Head of caudate nucleus (tissue), 42 donors: ENCODE measurements at regions not wholly inside any gene's neighbourhood (a gene's known extent, or its start where the extent isn't known, plus 50 kb on each side); places are given as distances from the start of the nearest gene placed in this dataset.
A peak's percentile ranks its signal among the peaks of the same experiment; 100 is the strongest.

Source experiments
- DNase-seq, 42 donors: peaks; one replicate each; pipeline versions ENCODE4 v3.0.0 to v3.0.0-alpha.2; 2020 to 2021; ENCODE audit warnings: mixed read lengths in 7 of 42
- intact Hi-C: fragments of 100-400 bp; cut with DNase I; formaldehyde crosslinking; loops from one replicate; pipeline ENCODE4 v1.15.0; 2022

DNA sequence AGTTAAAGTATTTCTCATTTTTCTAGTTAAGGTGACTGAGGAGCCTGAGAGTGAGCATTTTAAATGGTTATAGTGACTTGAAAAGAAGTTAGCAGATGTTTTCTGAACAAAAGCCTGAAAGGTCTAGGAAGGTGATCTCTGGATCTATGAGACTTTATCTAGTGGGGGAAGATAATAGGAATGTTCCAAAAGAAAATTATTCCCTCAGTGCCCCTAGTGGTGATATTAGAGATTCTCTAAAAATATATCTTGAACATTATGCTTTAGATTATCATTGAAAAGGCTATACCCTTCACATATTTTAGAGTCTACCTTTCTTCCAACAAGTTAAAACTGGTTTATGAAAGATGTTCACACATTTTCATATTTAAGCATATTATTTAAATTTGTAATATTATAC lies 69.0 kb upstream of the SPANXN1 start:
- intact Hi-C loops: no loop called here
- DNase-seq: no peak

DNA sequence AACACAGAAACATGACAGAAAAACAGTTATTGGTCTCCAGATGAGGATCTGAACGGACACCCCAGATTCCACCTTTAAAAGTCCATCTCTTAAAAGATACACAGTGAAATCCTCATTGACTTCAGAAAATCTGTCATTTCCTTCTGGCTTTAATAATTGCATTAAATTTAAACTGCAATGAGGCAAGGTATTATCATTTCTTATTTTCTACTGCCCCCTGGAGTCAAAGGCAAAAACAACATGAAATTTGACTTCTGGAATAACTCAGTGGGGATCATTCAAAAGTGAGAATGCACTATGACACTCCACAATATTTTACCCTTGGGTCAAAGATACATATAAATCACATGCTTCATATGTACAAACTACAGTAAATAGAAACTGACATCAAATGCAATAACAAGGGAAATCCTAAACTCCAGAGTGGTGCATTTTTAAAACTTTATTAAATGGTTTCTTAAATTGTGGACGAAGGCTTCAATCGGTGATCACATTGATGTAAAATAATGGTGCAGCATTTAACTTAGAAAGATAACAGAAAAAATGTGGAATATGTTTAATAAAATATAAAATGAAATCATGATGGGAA lies 56.4 kb upstream of the SPANXN1 start:
- peak in 1 of 42 donors; percentile 5 for DNase-seq

More for the DNA sequence above, 56.4 kb upstream of the SPANXN1 start:
- intact Hi-C loops: no loop called here
